Large intestine (tissue), 3 donors: ENCODE measurements at regions not wholly inside any gene's neighbourhood (a gene's known extent, or its start where the extent isn't known, plus 50 kb on each side); places are given as distances from the start of the nearest gene placed in this dataset.

ENCODE experiments used
- DNase-seq, 2 donors: peaks; one replicate each; pipeline versions ENCODE4 v3.0.0 to v3.0.0-alpha.2; 2013
- H3K27ac ChIP-seq: one replicate; pipeline ENCODE4 v1.5.1; 2013; ENCODE audit warnings: low read length
- H3K27me3 ChIP-seq: 2 replicates; pipeline ENCODE4 v1.6.1; 2013; ENCODE audit warnings: low read length; ENCODE audit not compliant: control insufficient read depth, insufficient read depth
- H3K36me3 ChIP-seq: 2 replicates; pipeline ENCODE4 v1.6.1; 2013; ENCODE audit warnings: low read length; ENCODE audit not compliant: control insufficient read depth, insufficient read depth
- H3K4me1 ChIP-seq: one replicate; pipeline ENCODE4 v1.6.1; 2013; ENCODE audit warnings: low read length; ENCODE audit not compliant: control insufficient read depth, insufficient read depth
- H3K4me3 ChIP-seq: one replicate; pipeline ENCODE4 v1.5.1; 2013; ENCODE audit warnings: low read length
- H3K9me3 ChIP-seq: one replicate; pipeline ENCODE4 v1.6.1; 2013; ENCODE audit warnings: mild to moderate bottlenecking, low read depth, low read length, moderate library complexity; ENCODE audit not compliant: control insufficient read depth
- WGBS: methylation state at CpG from one replicate; pipeline ENCODE4 v1.1.5; 2013; ENCODE audit warnings: low lambda C conversion rate; ENCODE audit not compliant: insufficient coverage; 5-methylcytosine and 5-hydroxymethylcytosine counted together

DNA sequence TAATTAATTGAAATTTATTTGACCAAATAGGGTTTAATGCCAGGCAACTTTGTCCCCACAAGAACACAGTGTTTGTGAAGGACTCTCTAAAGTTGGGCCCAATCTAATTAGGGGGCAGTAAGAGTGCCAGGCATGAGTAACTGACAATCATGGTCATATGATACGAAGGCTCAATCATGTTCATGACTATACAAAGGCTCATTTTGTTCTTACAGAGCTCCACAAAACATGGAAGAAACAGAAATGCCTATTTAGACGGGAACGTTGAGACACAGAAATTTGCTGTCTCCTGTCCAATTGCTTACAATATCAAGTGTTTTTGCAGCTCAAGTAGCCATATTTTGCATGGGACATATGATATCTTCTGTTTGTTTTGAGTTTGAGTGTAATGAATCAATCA lies 391.1 kb downstream of the SI start:
- Histone ChIP-seq H3K9me3 (no peaks in the 10 kb centered on the region), H3K27ac (no peak overlapping the region), H3K4me3 (no peak overlapping the region), H3K4me1 (no peaks in the 10 kb centered on the region), H3K27me3 (no peaks in the 10 kb centered on the region), H3K36me3 (no peaks in the 10 kb centered on the region)
- no peak for DNase-seq
- WGBS: 80% methylated on average over 1 of the region's 3 CpGs

- 50% methylated on average over 2 of the region's 3 CpGs for WGBS
- no peak overlapping the region for H3K4me3 ChIP-seq
- no peaks in the 10 kb centered on the region for H3K9me3 ChIP-seq
- no peak overlapping the region for H3K27ac ChIP-seq
- no peak for DNase-seq
- H3K36me3 ChIP-seq: no peaks in the 10 kb centered on the region
- H3K4me1 ChIP-seq: no peaks in the 10 kb centered on the region
- no peaks in the 10 kb centered on the region for H3K27me3 ChIP-seq
Measured at GRCh38 chr3:164683489-164683888, 394.8 kb downstream of the SI start.

DNA sequence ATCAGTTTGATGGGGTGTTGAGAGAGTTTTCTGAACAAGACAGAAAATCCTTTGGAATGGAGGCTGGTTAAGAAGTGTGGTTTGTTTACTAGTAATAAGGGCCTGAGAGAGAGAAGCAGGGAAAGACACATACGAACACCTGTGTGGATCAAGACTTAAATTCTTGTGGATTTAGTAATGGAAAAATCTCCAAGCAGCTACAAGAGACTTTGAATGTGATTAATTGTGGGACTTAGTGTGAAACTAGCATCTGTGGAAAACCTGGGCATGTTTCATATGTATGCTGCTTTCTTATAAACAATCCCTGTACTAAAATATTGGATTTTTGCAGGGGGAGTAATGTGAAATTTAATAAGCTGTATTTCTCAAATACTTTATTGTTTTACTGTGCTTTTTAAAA lies 399.1 kb downstream of the SI start:
- no CpG with 5 or more reads among the region's 1 CpG for WGBS
- no peaks in the 10 kb centered on the region for H3K36me3 ChIP-seq
- no peak for DNase-seq

DNA sequence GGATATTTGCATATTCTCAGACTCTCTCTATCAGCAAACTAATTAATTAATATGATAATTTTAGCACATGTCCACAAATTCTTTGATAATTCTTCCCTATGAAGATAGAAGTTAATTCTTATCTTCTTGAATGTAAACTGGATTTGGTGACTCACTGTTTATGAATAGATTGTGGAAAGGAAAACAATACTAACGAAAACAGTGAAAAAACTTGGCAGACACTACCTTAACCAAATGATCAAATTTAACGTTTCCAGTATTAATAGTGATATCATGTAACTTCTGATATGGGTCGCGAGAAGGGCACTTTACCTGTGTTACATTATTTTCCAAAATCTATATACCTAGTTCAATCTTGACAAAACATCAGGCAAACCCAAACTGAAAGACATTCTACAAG lies 401.0 kb downstream of the SI start:
- Histone ChIP-seq H3K27ac (no peak overlapping the region), H3K4me1 (no peaks in the 10 kb centered on the region), H3K27me3 (no peaks in the 10 kb centered on the region), H3K36me3 (no peaks in the 10 kb centered on the region), H3K4me3 (no peak overlapping the region), H3K9me3 (no peaks in the 10 kb centered on the region)
- WGBS: 84% methylated on average over 4 of the region's 4 CpGs
- DNase-seq: no peak

More for the DNA sequence above, 399.1 kb downstream of the SI start:
- Histone ChIP-seq H3K9me3 (no peaks in the 10 kb centered on the region), H3K4me3 (no peak overlapping the region), H3K27ac (no peak overlapping the region), H3K4me1 (no peaks in the 10 kb centered on the region), H3K27me3 (no peaks in the 10 kb centered on the region)

- WGBS: 92% methylated on average over 2 of the region's 2 CpGs
- Histone ChIP-seq H3K4me1 (no peaks in the 10 kb centered on the region), H3K9me3 (no peaks in the 10 kb centered on the region), H3K36me3 (no peaks in the 10 kb centered on the region), H3K4me3 (no peak overlapping the region), H3K27me3 (no peaks in the 10 kb centered on the region), H3K27ac (no peak overlapping the region)
- no peak for DNase-seq
Measured at GRCh38 chr3:164673738-164674137, 404.6 kb downstream of the SI start.

GRCh38 chr3:164658125-164658524 lies 420.2 kb downstream of the SI start:
- no peaks in the 10 kb centered on the region for H3K4me1 ChIP-seq
- no peaks in the 10 kb centered on the region for H3K36me3 ChIP-seq
- no peaks in the 10 kb centered on the region for H3K9me3 ChIP-seq
- WGBS: no CpG with 5 or more reads among the region's 1 CpG
- no peak overlapping the region for H3K27ac ChIP-seq
- DNase-seq: no peak
- H3K27me3 ChIP-seq: no peaks in the 10 kb centered on the region
- H3K4me3 ChIP-seq: no peak overlapping the region

DNA sequence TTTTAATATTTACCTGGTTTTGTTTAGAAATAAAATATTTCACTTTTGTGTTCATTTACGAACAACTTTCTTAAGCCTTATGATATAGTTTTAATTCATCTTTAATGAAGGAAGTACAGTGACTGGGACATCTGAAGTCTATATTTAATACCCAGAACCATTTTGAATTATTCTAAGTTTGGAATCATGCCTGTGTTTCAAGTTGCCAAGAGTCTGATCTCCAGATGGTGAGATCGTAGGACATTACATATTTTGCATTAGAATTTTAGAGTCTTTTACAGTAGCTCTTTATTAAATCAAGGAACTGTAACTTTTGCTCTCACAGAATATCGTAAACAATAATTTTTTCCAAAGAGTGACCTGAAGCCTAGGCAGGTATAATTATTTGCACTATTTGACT lies 420.7 kb downstream of the SI start:
- WGBS: 90% methylated on average over 2 of the region's 3 CpGs
- Histone ChIP-seq H3K27me3 (no peaks in the 10 kb centered on the region), H3K36me3 (no peaks in the 10 kb centered on the region)

GRCh38 chr3:164655462-164655861 lies 422.8 kb downstream of the SI start:
- no peaks in the 10 kb centered on the region for H3K9me3 ChIP-seq
- H3K4me3 ChIP-seq: no peak overlapping the region
- DNase-seq: no peak
- no peaks in the 10 kb centered on the region for H3K4me1 ChIP-seq
- no peak overlapping the region for H3K27ac ChIP-seq
- H3K27me3 ChIP-seq: no peaks in the 10 kb centered on the region
- WGBS: 44% methylated on average over 1 of the region's 2 CpGs
- no peaks in the 10 kb centered on the region for H3K36me3 ChIP-seq

More for the DNA sequence above, 420.7 kb downstream of the SI start:
- no peak overlapping the region for H3K4me3 ChIP-seq
- DNase-seq: no peak
- H3K9me3 ChIP-seq: no peaks in the 10 kb centered on the region
- H3K4me1 ChIP-seq: no peaks in the 10 kb centered on the region
- H3K27ac ChIP-seq: no peak overlapping the region

GRCh38 chr3:164641071-164641470 lies 437.2 kb downstream of the SI start:
- H3K4me3 ChIP-seq: no peak overlapping the region
- 100% methylated on average over 3 of the region's 4 CpGs for WGBS
- DNase-seq: no peak
- H3K9me3 ChIP-seq: no peaks in the 10 kb centered on the region
- H3K4me1 ChIP-seq: no peaks in the 10 kb centered on the region
- H3K27ac ChIP-seq: no peak overlapping the region
- H3K36me3 ChIP-seq: no peaks in the 10 kb centered on the region
- no peaks in the 10 kb centered on the region for H3K27me3 ChIP-seq

DNA sequence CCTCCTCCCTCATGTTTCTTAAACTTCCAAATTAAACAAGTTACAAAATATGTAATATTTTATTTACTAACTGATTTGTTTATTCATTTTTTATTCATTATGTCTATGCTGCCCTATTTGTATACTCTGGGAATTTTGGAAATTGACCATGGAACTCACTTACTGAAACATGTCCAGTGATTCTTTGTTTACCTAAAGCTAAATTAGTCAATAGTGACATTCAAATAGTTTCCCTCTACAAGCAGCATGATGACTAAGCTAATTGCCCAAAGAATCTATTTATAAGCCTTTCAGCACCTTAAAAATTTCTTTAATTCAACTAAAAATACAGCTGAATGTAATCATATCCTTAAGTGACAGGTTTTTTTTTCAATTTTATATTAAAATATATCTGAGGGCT lies 437.7 kb downstream of the SI start:
- Histone ChIP-seq H3K4me1 (no peaks in the 10 kb centered on the region), H3K4me3 (no peak overlapping the region), H3K36me3 (no peaks in the 10 kb centered on the region), H3K27ac (no peak overlapping the region), H3K9me3 (no peaks in the 10 kb centered on the region), H3K27me3 (no peaks in the 10 kb centered on the region)
- no peak for DNase-seq

GRCh38 chr3:164620956-164621355 lies 457.3 kb downstream of the SI start:
- no peak overlapping the region for H3K27ac ChIP-seq
- WGBS: no CpG with 5 or more reads among the region's 1 CpG
- no peaks in the 10 kb centered on the region for H3K4me1 ChIP-seq
- DNase-seq: no peak
- no peaks in the 10 kb centered on the region for H3K36me3 ChIP-seq
- no peaks in the 10 kb centered on the region for H3K9me3 ChIP-seq
- no peak overlapping the region for H3K4me3 ChIP-seq
- H3K27me3 ChIP-seq: no peaks in the 10 kb centered on the region
